GM12878 (cell line): ENCODE measurements at regions not wholly inside any gene's neighbourhood (a gene's known extent, or its start where the extent isn't known, plus 50 kb on each side); places are given as distances from the start of the nearest gene placed in this dataset.

Experiments
- ATAC-seq: fragments of 200-7000 bp; cut with Tn5 transposase; 3 replicates; pipeline ENCODE4 v1.9.1; 2020; ENCODE audit warnings: mild to moderate bottlenecking, moderate library complexity
- BruUV-seq: library from RNA; stranded (reverse); fragments of 400-500 nt; replicated peaks from 2 replicates; lab custom pipeline; 2021; lab: Mats Ljungman, UMichigan
- CTCF ChIA-PET: fragments of 300-600 bp; sonication (Branson Sonifier 250); formaldehyde crosslinking; extraction: SDS; loops from one replicate; lab custom pipeline; 2021; ENCODE audit warnings: inconsistent platforms; lab: Yijun Ruan, JAX
- POLR2A ChIA-PET: fragments of 350-600 bp; formaldehyde crosslinking; extraction: SDS; loops from one replicate; lab custom pipeline; 2021; ENCODE audit warnings: inconsistent platforms; lab: Charles Lee
- RAD21 ChIA-PET: fragments of 300-600 bp; sonication (Branson Sonifier 250); formaldehyde crosslinking; loops from one replicate; lab custom pipeline; 2023; ENCODE audit warnings: antibody characterized with exemption; ENCODE audit not compliant: unreplicated experiment; lab: Charles Lee
- SMC1A ChIA-PET: fragments of 300-600 bp; sonication (Branson Sonifier 250); formaldehyde crosslinking; loops from one replicate; lab custom pipeline; 2023; ENCODE audit not compliant: unreplicated experiment, uncharacterized antibody; lab: Charles Lee
- DNase-seq: peaks from one replicate; pipeline ENCODE4 v3.0.0-alpha.2; 2011; ENCODE audit warnings: low read depth, low spot score
- FAIRE-seq: peaks from 3 replicates; lab custom pipeline; 2011; peaks lifted over from hg19 to GRCh38; lab: Jason Lieb, UNC
- H2AFZ ChIP-seq: 2 replicates; pipeline ENCODE4 v1.6.0; 2011; ENCODE audit warnings: low read depth, low read length, control low read depth; ENCODE audit not compliant: control insufficient read depth
- H3K27ac ChIP-seq: 2 replicates; pipeline ENCODE4 v1.5.1; 2011; ENCODE audit warnings: control low read depth; ENCODE audit not compliant: control insufficient read depth, insufficient read depth
- H3K27me3 ChIP-seq, 2 experiments: replicated peaks in 1 of 2; 2 replicates each; pipeline versions ENCODE4 v1.6.0 to v1.6.1; 2011; ENCODE audit warnings: low read length in 1 of 2; ENCODE audit not compliant: control insufficient read depth in 2 of 2, insufficient read depth in 2 of 2
- H3K36me3 ChIP-seq, 2 experiments: 2 replicates each; pipeline ENCODE4 v1.5.1; 2011; ENCODE audit warnings: low read length in 1 of 2; ENCODE audit not compliant: control insufficient read depth in 2 of 2, insufficient read depth in 2 of 2
- H3K4me1 ChIP-seq: 2 replicates; pipeline ENCODE4 v1.6.1; 2011; ENCODE audit warnings: mild to moderate bottlenecking, low read length, moderate library complexity, mixed read lengths; ENCODE audit not compliant: control insufficient read depth, insufficient read depth
- H3K4me2 ChIP-seq: 2 replicates; pipeline ENCODE4 v1.6.0; 2011; ENCODE audit warnings: control low read depth; ENCODE audit not compliant: control insufficient read depth, insufficient read depth
- H3K4me3 ChIP-seq: fragments of 200-600 bp; sonication (generic); 2 replicates; pipeline ENCODE4 v1.5.1; 2016
- H3K79me2 ChIP-seq: 2 replicates; pipeline ENCODE4 v1.6.0; 2011; ENCODE audit warnings: low read length; ENCODE audit not compliant: control insufficient read depth, insufficient read depth
- H3K9ac ChIP-seq: 2 replicates; pipeline ENCODE4 v1.8.0; 2011; ENCODE audit warnings: low read length, control low read depth, mixed read lengths; ENCODE audit not compliant: control insufficient read depth, insufficient read depth
- H3K9me3 ChIP-seq: replicated peaks from 3 replicates; pipeline ENCODE4 v1.5.1; 2011; ENCODE audit warnings: mild to moderate bottlenecking, low read length; ENCODE audit not compliant: control insufficient read depth, insufficient read depth
- H4K20me1 ChIP-seq: 2 replicates; pipeline ENCODE4 v1.6.0; 2011; ENCODE audit not compliant: control insufficient read depth, insufficient read depth
- CREB1 ChIP-seq: IDR thresholded peaks from 2 replicates; pipeline ENCODE4 v1.6.1; 2012; ENCODE audit warnings: low read depth, mild to moderate bottlenecking, inconsistent platforms
- EP300 ChIP-seq, 2 experiments: fragments of 150-350 bp in 1 of 2; IDR thresholded peaks; 2 replicates each; pipeline ENCODE4 v1.6.1; 2011 to 2012; ENCODE audit warnings: low read depth in 2 of 2, low read length in 2 of 2, borderline replicate concordance in 1 of 2, improper control_type of control experiment in 1 of 2, inconsistent platforms in 1 of 2; ENCODE audit not compliant: control insufficient read depth in 1 of 2
- MTA3 ChIP-seq: IDR thresholded peaks from 2 replicates; pipeline ENCODE4 v1.6.1; 2012; ENCODE audit warnings: low read length, inconsistent platforms, borderline replicate concordance
- MXI1 ChIP-seq: fragments of 150-350 bp; IDR thresholded peaks from 2 replicates; pipeline ENCODE4 v1.6.1; 2011; ENCODE audit warnings: low read depth, mild to moderate bottlenecking, inconsistent platforms, low read length, improper control_type of control experiment
- STAT1 ChIP-seq: fragments of 450-650 bp; conservative IDR thresholded peaks from 2 replicates; pipeline ENCODE4 v1.6.1; 2014; ENCODE audit warnings: antibody characterized with exemption, mild to moderate bottlenecking
- WGBS: methylation state at CpG from one replicate; pipeline ENCODE4 v1.1.6; 2016; ENCODE audit warnings: low lambda C conversion rate; ENCODE audit not compliant: insufficient replicate concordance, insufficient coverage; ENCODE audit errors: missing lambda C conversion rate; 5-methylcytosine and 5-hydroxymethylcytosine counted together
- in situ Hi-C: fragments of 300-500 bp; cut with MboI; formaldehyde crosslinking; loops from 9 replicates; pipeline ENCODE4 v1.14.3; 2018; ENCODE audit warnings: mixed read lengths
- intact Hi-C: fragments of 100-400 bp; cut with micrococcal nuclease; formaldehyde crosslinking; loops from one replicate; pipeline ENCODE4 v1.14.2; 2022; ENCODE audit not compliant: unreplicated experiment
- TF ChIP-seq, protein P1 (sequence below): fragments of 450-650 bp; IDR thresholded peaks from 2 replicates; pipeline ENCODE4 v1.6.1; 2018; ENCODE audit warnings: borderline replicate concordance, mild to moderate bottlenecking; ENCODE audit not compliant: partially characterized antibody

- in situ Hi-C loops, result no loop called here
- DNase-seq (no peak), ATAC-seq (no peak; the same call in 2 of the 3 replicates), FAIRE-seq (no peak)
- no peak overlapping the region for H3K9ac ChIP-seq
- BruUV-seq, result no TSS peak
- no peaks in the 10 kb centered on the region for H3K4me1 ChIP-seq
- H3K36me3 ChIP-seq, result no peaks in the 10 kb centered on the region
- no peaks in the 10 kb centered on the region for H3K79me2 ChIP-seq
- SMC1A ChIA-PET, result interaction anchor here (1.2 kb wide), 1 partner anchor 9 kb away, joined by 3 read pairs; no protein-coding TSS in a partner anchor
- H4K20me1 ChIP-seq, result no peaks in the 10 kb centered on the region
- no peaks in the 10 kb centered on the region for H3K9me3 ChIP-seq
- H3K4me2 ChIP-seq, result no peak overlapping the region
- intact Hi-C loops, result no loop called here
- RAD21 ChIA-PET, result no interaction called here
- no peak overlapping the region for H3K4me3 ChIP-seq
- no peak overlapping the region for H3K27ac ChIP-seq
- no peaks in the 10 kb centered on the region for H3K27me3 ChIP-seq
- TF ChIP-seq CREB1 (no peak), MXI1 (no peak), EP300 (IDR thresholded peaks at IDR 0.05; ENCODE audit: borderline replicate concordance in 1 of 2, control insufficient read depth in 1 of 2, low read depth in 2 of 2, low read length in 2 of 2) (no peak), STAT1 (no peak), MTA3 (no peak)
- TF ChIP-seq, protein P1, sequence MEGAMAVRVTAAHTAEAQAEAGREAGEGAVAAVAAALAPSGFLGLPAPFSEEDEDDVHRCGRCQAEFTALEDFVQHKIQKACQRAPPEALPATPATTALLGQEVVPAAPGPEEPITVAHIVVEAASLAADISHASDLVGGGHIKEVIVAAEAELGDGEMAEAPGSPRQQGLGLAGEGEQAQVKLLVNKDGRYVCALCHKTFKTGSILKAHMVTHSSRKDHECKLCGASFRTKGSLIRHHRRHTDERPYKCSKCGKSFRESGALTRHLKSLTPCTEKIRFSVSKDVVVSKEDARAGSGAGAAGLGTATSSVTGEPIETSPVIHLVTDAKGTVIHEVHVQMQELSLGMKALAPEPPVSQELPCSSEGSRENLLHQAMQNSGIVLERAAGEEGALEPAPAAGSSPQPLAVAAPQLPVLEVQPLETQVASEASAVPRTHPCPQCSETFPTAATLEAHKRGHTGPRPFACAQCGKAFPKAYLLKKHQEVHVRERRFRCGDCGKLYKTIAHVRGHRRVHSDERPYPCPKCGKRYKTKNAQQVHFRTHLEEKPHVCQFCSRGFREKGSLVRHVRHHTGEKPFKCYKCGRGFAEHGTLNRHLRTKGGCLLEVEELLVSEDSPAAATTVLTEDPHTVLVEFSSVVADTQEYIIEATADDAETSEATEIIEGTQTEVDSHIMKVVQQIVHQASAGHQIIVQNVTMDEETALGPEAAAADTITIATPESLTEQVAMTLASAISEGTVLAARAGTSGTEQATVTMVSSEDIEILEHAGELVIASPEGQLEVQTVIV, result no peak
- no peak overlapping the region for H2AFZ ChIP-seq
- 13% methylated on average over 7 of the region's 7 CpGs for WGBS
- POLR2A ChIA-PET, result no interaction called here
- CTCF ChIA-PET, result no interaction called here
Observed at GRCh38 chr4:156558373-156559025, 413.1 kb downstream of the PDGFC start.
